ENCODE measurements at regions not wholly inside any gene's neighbourhood (a gene's known extent, or its start where the extent isn't known, plus 50 kb on each side); places are given as distances from the start of the nearest gene placed in this dataset.

- Histone ChIP-seq H3K4me3 (ENCODE audit: insufficient read depth, low read depth, low read length) (no peak overlapping the region), H3K36me3 (ENCODE audit: insufficient read depth, low read length) (no peaks in the 10 kb centered on the region), H3K79me2 (ENCODE audit: insufficient read depth, low read length) (no peaks in the 10 kb centered on the region), H3K9me3 (ENCODE audit: insufficient read depth, low read depth, low read length) (no peaks in the 10 kb centered on the region), H3K9ac (ENCODE audit: low read length) (no peak overlapping the region), H2AFZ (ENCODE audit: low read depth, low read length) (no peak overlapping the region), H3K27me3 (ENCODE audit: insufficient read depth, low read length) (peaks cover 4% of the 10 kb centered on the region), H4K20me1 (ENCODE audit: insufficient read depth, low read length) (no peaks in the 10 kb centered on the region), H3K27ac (ENCODE audit: low read depth, low read length) (no peak overlapping the region), H3K4me2 (ENCODE audit: low read length) (no peak overlapping the region), H3K4me1 (ENCODE audit: insufficient read depth, low read length) (no peaks in the 10 kb centered on the region)
- Mint-ChIP-seq H3K27me3 (ENCODE audit: low read depth, unreplicated experiment) (peaks cover 35% of the 10 kb centered on the region), H3K36me3 (ENCODE audit: low read depth, unreplicated experiment) (no peaks in the 10 kb centered on the region), H3K4me1 (ENCODE audit: low read depth, unreplicated experiment) (no peaks in the 10 kb centered on the region), H3K9me3 (ENCODE audit: unreplicated experiment) (no peaks in the 10 kb centered on the region), H3K4me3 (ENCODE audit: unreplicated experiment) (peak overlapping the region; percentile 57), H3K27ac (ENCODE audit: unreplicated experiment) (no peak overlapping the region)
- TF ChIP-seq, protein P1, sequence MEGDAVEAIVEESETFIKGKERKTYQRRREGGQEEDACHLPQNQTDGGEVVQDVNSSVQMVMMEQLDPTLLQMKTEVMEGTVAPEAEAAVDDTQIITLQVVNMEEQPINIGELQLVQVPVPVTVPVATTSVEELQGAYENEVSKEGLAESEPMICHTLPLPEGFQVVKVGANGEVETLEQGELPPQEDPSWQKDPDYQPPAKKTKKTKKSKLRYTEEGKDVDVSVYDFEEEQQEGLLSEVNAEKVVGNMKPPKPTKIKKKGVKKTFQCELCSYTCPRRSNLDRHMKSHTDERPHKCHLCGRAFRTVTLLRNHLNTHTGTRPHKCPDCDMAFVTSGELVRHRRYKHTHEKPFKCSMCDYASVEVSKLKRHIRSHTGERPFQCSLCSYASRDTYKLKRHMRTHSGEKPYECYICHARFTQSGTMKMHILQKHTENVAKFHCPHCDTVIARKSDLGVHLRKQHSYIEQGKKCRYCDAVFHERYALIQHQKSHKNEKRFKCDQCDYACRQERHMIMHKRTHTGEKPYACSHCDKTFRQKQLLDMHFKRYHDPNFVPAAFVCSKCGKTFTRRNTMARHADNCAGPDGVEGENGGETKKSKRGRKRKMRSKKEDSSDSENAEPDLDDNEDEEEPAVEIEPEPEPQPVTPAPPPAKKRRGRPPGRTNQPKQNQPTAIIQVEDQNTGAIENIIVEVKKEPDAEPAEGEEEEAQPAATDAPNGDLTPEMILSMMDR (IDR thresholded peaks at IDR 0.05; ENCODE audit: insufficient read depth, low read depth, low read length) = no peak
- TF ChIP-seq EZH2 (IDR thresholded peaks at IDR 0.05; ENCODE audit: insufficient read depth, low read length) = no peak
- no peak for FAIRE-seq
- DNase-seq (ENCODE audit: low read depth) = no peak
Observed at GRCh38 chr16:11470676-11471415, 115.9 kb downstream of the LITAF start.

- Mint-ChIP-seq H3K4me1 (ENCODE audit: low read depth, unreplicated experiment) (no peaks in the 10 kb centered on the region), H3K27ac (ENCODE audit: unreplicated experiment) (no peak overlapping the region), H3K4me3 (ENCODE audit: unreplicated experiment) (no peak overlapping the region), H3K9me3 (ENCODE audit: unreplicated experiment) (no peaks in the 10 kb centered on the region), H3K36me3 (ENCODE audit: low read depth, unreplicated experiment) (no peaks in the 10 kb centered on the region), H3K27me3 (ENCODE audit: low read depth, unreplicated experiment) (peaks cover 37% of the 10 kb centered on the region)
- H3K79me2 ChIP-seq (ENCODE audit: insufficient read depth, low read length) = no peaks in the 10 kb centered on the region
- no peaks in the 10 kb centered on the region for H3K9me3 ChIP-seq (ENCODE audit: insufficient read depth, low read depth, low read length)
- H3K4me2 ChIP-seq (ENCODE audit: low read length) = no peak overlapping the region
- H2AFZ ChIP-seq (ENCODE audit: low read depth, low read length) = no peak overlapping the region
- FAIRE-seq (no peak), DNase-seq (ENCODE audit: low read depth) (no peak)
- H3K9ac ChIP-seq (ENCODE audit: low read length) = no peak overlapping the region
- H3K36me3 ChIP-seq (ENCODE audit: insufficient read depth, low read length) = no peaks in the 10 kb centered on the region
- no peak overlapping the region for H3K4me3 ChIP-seq (ENCODE audit: insufficient read depth, low read depth, low read length)
- no peaks in the 10 kb centered on the region for H3K4me1 ChIP-seq (ENCODE audit: insufficient read depth, low read length)
- no peak overlapping the region for H3K27ac ChIP-seq (ENCODE audit: low read depth, low read length)
- no peak for TF ChIP-seq EZH2 (IDR thresholded peaks at IDR 0.05; ENCODE audit: insufficient read depth, low read length)
- TF ChIP-seq, protein P1 (IDR thresholded peaks at IDR 0.05; ENCODE audit: insufficient read depth, low read depth, low read length) = no peak
- peaks cover 4% of the 10 kb centered on the region for H3K27me3 ChIP-seq (ENCODE audit: insufficient read depth, low read length)
- H4K20me1 ChIP-seq (ENCODE audit: insufficient read depth, low read length) = no peaks in the 10 kb centered on the region
Observed at GRCh38 chr16:11471548-11471947, 115.2 kb downstream of the LITAF start.

GRCh38 chr16:11472410-11472809 lies 114.3 kb downstream of the LITAF start:
- H4K20me1 ChIP-seq (ENCODE audit: insufficient read depth, low read length) = no peaks in the 10 kb centered on the region
- H3K27me3 ChIP-seq (ENCODE audit: insufficient read depth, low read length) = peaks cover 4% of the 10 kb centered on the region
- FAIRE-seq (no peak), DNase-seq (ENCODE audit: low read depth) (no peak)
- no peak overlapping the region for H3K4me3 ChIP-seq (ENCODE audit: insufficient read depth, low read depth, low read length)
- H3K79me2 ChIP-seq (ENCODE audit: insufficient read depth, low read length) = no peaks in the 10 kb centered on the region
- Mint-ChIP-seq H3K27ac (ENCODE audit: unreplicated experiment) (no peak overlapping the region), H3K4me3 (ENCODE audit: unreplicated experiment) (no peak overlapping the region), H3K36me3 (ENCODE audit: low read depth, unreplicated experiment) (no peaks in the 10 kb centered on the region), H3K4me1 (ENCODE audit: low read depth, unreplicated experiment) (no peaks in the 10 kb centered on the region), H3K9me3 (ENCODE audit: unreplicated experiment) (no peaks in the 10 kb centered on the region), H3K27me3 (ENCODE audit: low read depth, unreplicated experiment) (peaks cover 37% of the 10 kb centered on the region)
- no peak for TF ChIP-seq EZH2 (IDR thresholded peaks at IDR 0.05; ENCODE audit: insufficient read depth, low read length)
- TF ChIP-seq, protein P1 (IDR thresholded peaks at IDR 0.05; ENCODE audit: insufficient read depth, low read depth, low read length) = no peak
- no peak overlapping the region for H3K27ac ChIP-seq (ENCODE audit: low read depth, low read length)
- no peak overlapping the region for H2AFZ ChIP-seq (ENCODE audit: low read depth, low read length)
- H3K9me3 ChIP-seq (ENCODE audit: insufficient read depth, low read depth, low read length) = no peaks in the 10 kb centered on the region
- H3K4me2 ChIP-seq (ENCODE audit: low read length) = no peak overlapping the region
- no peaks in the 10 kb centered on the region for H3K4me1 ChIP-seq (ENCODE audit: insufficient read depth, low read length)
- H3K9ac ChIP-seq (ENCODE audit: low read length) = no peak overlapping the region
- no peaks in the 10 kb centered on the region for H3K36me3 ChIP-seq (ENCODE audit: insufficient read depth, low read length)

All from astrocyte (in vitro differentiated cells and primary cell).